ENCODE measurements at regions not wholly inside any gene's neighbourhood (a gene's known extent, or its start where the extent isn't known, plus 50 kb on each side); places are given as distances from the start of the nearest gene placed in this dataset.

DNA sequence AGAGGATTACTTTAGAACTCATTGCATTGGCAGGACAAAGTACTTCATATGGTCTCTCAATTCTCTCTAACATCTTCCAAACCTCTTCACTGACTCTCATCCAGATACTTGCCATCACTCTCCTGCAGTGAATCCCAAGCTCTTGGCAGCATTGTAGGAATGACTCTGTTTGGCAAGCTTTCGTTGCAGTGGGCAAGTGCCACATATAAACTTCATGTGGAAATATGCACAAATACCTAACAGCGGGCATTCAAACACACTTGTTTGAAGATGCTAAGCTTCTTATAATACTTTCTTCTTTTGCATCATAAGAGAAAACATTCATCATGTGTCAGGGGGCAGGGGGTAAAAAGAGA is 86.2 kb upstream of the F13A1 start:
- TF ChIP-seq, protein P1, sequence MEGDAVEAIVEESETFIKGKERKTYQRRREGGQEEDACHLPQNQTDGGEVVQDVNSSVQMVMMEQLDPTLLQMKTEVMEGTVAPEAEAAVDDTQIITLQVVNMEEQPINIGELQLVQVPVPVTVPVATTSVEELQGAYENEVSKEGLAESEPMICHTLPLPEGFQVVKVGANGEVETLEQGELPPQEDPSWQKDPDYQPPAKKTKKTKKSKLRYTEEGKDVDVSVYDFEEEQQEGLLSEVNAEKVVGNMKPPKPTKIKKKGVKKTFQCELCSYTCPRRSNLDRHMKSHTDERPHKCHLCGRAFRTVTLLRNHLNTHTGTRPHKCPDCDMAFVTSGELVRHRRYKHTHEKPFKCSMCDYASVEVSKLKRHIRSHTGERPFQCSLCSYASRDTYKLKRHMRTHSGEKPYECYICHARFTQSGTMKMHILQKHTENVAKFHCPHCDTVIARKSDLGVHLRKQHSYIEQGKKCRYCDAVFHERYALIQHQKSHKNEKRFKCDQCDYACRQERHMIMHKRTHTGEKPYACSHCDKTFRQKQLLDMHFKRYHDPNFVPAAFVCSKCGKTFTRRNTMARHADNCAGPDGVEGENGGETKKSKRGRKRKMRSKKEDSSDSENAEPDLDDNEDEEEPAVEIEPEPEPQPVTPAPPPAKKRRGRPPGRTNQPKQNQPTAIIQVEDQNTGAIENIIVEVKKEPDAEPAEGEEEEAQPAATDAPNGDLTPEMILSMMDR (IDR thresholded peaks at IDR 0.05): no peak
- no peak for TF ChIP-seq POLR2AphosphoS5 (IDR thresholded peaks at IDR 0.05)
- TF ChIP-seq POLR2A (IDR thresholded peaks at IDR 0.05): no peak
